ENCODE measurements at regions not wholly inside any gene's neighbourhood (a gene's known extent, or its start where the extent isn't known, plus 50 kb on each side); places are given as distances from the start of the nearest gene placed in this dataset.
"Not testable (repeated sequence)": the region's sequence is repeated elsewhere in the genome, so short reads cannot be mapped to it uniquely, and the experiment has no call there.

- DNase-seq (ENCODE audit: low read depth in 2 of 3, low spot score in 2 of 3), result no peak
Observed at GRCh38 chr10:36766415-36766810, 359.0 kb upstream of the ANKRD30A start.

GRCh38 chr10:36765782-36766414 is 359.5 kb upstream of the ANKRD30A start:
- DNase-seq (ENCODE audit: low read depth in 2 of 3, low spot score in 2 of 3), result no peak

GRCh38 chr10:36764823-36765222 is 360.6 kb upstream of the ANKRD30A start:
- no peak for DNase-seq (ENCODE audit: low read depth in 2 of 3, low spot score in 2 of 3)

GRCh38 chr10:36761121-36761520 is 364.3 kb upstream of the ANKRD30A start:
- DNase-seq (ENCODE audit: low read depth in 2 of 3, low spot score in 2 of 3), result no peak

GRCh38 chr10:36759141-36759805 is 366.1 kb upstream of the ANKRD30A start:
- DNase-seq (ENCODE audit: low read depth in 2 of 3, low spot score in 2 of 3), result no peak

GRCh38 chr10:36748128-36748871 is 377.1 kb upstream of the ANKRD30A start:
- no peak for DNase-seq (ENCODE audit: low read depth in 2 of 3, low spot score in 2 of 3)

- no peak for DNase-seq (ENCODE audit: low read depth in 2 of 3, low spot score in 2 of 3)
Observed at GRCh38 chr10:36739884-36740445, 385.4 kb upstream of the ANKRD30A start.

GRCh38 chr10:36738738-36739431 is 386.5 kb upstream of the ANKRD30A start:
- DNase-seq (ENCODE audit: low read depth in 2 of 3, low spot score in 2 of 3), result no peak

GRCh38 chr10:36736311-36736710 is 389.1 kb upstream of the ANKRD30A start:
- DNase-seq (ENCODE audit: low read depth in 2 of 3, low spot score in 2 of 3), result no peak

GRCh38 chr10:36734590-36734989 is 390.8 kb upstream of the ANKRD30A start:
- not testable (repeated sequence) for DNase-seq (ENCODE audit: low read depth in 2 of 3, low spot score in 2 of 3)

- no peak for DNase-seq (ENCODE audit: low read depth in 2 of 3, low spot score in 2 of 3)
Observed at GRCh38 chr10:36730316-36730715, 395.1 kb upstream of the ANKRD30A start.

- no peak for DNase-seq (ENCODE audit: low read depth in 2 of 3, low spot score in 2 of 3)
Observed at GRCh38 chr10:36728626-36729025, 396.8 kb upstream of the ANKRD30A start.

GRCh38 chr10:36725581-36726520 is 399.5 kb upstream of the ANKRD30A start:
- DNase-seq (ENCODE audit: low read depth in 2 of 3, low spot score in 2 of 3), result no peak

- no peak for DNase-seq (ENCODE audit: low read depth in 2 of 3, low spot score in 2 of 3)
Observed at GRCh38 chr10:36722777-36723176, 402.6 kb upstream of the ANKRD30A start.

GRCh38 chr10:36721871-36722270 is 403.5 kb upstream of the ANKRD30A start:
- no peak for DNase-seq (ENCODE audit: low read depth in 2 of 3, low spot score in 2 of 3)

- DNase-seq (ENCODE audit: low read depth in 2 of 3, low spot score in 2 of 3), result no peak
Observed at GRCh38 chr10:36720895-36721294, 404.5 kb upstream of the ANKRD30A start.

- no peak for DNase-seq (ENCODE audit: low read depth in 2 of 3, low spot score in 2 of 3)
Observed at GRCh38 chr10:36717118-36717517, 408.3 kb upstream of the ANKRD30A start.

GRCh38 chr10:36716291-36716690 is 409.1 kb upstream of the ANKRD30A start:
- DNase-seq (ENCODE audit: low read depth in 2 of 3, low spot score in 2 of 3), result no peak

- no peak for DNase-seq (ENCODE audit: low read depth in 2 of 3, low spot score in 2 of 3)
Observed at GRCh38 chr10:36712695-36713094, 412.7 kb upstream of the ANKRD30A start.

- no peak for DNase-seq (ENCODE audit: low read depth in 2 of 3, low spot score in 2 of 3)
Observed at GRCh38 chr10:36711361-36711760, 414.0 kb upstream of the ANKRD30A start.

Data from activated CD8-positive, alpha-beta memory T cell treated with anti-CD3 and anti-CD28 coated beads for 48 hours (primary cell).